GM21367 (cell line): ENCODE measurements at regions not wholly inside any gene's neighbourhood (a gene's known extent, or its start where the extent isn't known, plus 50 kb on each side); places are given as distances from the start of the nearest gene placed in this dataset.

Source experiments
- ATAC-seq: cut with Tn5 transposase; IDR thresholded peaks from one replicate; pipeline ENCODE4 v1.9.1; 2021; ENCODE audit not compliant: unreplicated experiment

DNA sequence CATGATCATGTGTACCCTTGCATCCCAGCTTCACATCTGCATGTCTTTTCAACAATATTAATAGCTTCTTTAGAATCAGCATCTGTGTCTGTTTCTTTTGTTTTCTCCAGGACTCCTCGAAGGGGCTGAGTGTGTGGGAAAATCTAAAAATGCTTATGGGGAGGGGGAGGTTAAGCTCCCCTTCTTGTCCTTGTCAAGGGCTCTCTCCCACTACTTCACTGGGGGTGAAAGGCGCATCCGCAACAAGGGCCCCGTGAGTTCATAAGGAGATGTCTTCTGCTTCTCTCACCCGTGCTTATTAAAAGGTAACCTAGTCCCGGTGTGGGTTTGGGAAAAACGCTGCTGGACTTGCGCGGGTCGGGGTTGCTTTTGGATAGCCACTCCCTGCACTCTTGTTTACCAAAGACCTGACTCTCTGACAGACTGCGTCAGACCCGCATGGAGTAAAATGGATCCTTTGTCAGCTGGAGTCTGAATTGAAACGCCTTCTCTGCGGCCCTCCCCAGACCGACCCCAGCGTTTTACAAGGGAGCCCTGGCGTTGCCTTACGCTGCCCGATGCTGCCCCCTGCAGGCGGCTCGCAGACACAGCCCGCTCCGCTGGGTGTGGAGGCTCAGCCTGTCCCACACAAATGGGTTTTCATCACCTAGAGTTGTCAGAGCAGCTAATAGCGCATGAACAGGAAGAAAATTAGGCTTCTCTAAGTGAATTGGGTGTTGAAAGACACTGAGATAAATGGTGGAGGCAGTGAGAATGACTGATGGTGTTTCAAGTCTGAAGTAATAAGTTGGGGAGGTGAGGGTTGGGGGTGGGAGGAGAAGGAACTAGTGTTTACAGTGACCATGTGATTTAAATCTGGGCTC, 53.8 kb downstream of the IER5 start:
- peak; percentile 63 for ATAC-seq

DNA sequence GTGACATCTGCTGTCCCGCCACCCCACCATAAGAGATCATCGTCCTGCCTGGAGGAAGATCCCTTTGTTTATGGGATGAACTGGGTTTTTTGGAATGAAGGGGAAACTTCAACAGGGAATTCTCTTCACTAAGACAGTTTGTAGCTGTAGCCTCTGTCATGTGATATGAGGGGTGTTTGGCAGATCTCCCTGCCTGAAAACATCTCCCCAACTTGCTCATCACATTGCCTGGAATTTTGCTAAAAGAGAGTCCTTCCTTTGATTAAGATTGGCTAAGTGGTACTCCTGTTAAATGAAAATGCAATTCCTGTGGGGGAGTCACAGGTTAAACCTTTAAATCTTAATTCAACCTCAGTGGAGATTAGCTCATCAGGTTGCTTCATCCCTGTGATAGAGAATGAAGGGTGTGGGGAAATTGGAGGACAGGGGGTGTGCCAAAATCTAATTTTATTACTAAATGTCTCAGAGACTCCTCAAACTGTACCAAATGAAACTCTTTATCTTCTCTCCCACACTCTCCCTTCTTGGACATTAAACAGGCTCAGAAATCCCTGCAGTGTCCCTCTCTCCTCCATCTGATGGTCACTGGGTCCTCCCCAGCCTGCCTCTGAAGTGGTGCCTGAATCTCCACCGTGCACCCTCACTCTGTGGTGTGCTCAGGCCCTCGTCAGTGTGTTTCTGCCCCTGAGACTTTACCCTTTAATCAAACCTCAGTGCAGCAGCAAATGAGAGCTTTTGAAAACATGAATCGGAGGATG, 54.8 kb downstream of the IER5 start:
- ATAC-seq, result no peak

DNA sequence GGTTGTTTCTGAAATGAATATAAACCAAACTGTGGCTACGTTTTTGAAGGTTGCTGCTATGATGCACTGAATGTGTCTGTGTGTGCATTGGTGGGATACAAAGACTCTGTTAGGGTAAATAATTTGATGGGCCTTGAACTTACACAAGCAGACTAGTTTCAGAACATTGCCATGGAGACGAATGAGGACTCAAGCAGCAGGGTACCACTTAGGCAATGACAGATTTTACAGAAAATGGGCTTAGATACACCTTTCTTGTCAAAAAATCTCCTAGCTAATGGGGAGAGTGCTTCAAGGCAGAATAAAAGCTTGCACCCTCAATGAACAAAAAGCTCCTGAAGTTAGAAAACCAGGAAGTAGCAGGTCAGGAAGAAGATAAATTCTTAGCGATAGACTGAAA, 55.7 kb downstream of the IER5 start:
- ATAC-seq, result no peak

DNA sequence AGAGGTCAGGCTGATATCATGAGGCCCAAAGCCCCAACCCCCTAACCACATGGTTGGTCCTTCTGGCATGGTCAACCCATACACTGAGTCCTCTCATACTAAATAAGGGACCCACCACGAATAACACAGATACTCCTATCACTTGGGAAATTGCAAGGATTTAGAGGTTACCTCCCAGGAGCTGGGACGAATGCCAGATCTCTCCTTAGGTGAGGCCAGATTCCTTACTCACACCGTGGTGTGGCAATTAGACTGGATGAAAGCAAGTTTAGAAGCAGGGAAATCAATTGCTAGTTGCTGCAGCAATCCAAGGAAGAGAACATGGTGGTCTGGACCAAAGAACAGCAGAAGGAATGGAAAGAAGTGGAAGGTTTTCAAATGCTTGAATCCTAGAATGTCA, 60.1 kb downstream of the IER5 start:
- no peak for ATAC-seq

DNA sequence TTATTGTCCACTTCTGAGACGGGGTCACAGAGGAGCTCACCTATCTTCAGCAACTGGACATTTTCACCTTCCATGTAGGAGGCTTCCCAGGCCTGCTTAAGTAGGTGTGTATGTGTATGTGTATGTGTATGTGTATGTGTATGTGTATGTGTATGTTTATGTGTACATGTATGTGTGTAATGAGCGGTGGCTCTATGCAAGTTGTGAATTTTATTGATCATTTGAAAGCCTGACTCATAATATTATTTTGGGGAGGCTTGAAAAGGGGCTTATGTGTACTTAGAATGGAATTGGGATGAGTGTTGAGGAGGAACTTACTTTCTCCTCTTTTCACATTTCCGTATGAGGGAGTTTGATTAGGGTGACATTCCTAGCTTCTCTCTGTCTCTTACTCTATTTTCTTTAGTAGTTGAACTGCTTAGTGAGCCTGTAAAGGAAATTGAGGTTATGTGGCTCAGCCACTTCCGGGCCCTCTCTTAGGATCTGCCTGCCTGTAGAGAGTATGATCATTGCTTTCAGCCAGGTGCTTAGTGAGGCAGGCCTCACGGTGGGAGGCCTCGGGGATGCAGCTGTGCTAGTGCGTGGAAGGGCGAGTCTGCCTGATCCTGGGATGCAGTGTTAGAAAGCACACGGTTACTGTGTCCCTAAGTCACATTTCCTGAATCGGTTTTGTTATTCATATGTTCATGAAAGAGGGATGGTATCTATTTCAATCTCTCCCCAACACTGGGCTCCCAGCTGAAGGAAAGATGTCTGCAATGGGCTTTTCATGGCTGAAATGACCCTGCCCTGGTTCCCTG, 61.0 kb downstream of the IER5 start:
- ATAC-seq, result peak; percentile 68

DNA sequence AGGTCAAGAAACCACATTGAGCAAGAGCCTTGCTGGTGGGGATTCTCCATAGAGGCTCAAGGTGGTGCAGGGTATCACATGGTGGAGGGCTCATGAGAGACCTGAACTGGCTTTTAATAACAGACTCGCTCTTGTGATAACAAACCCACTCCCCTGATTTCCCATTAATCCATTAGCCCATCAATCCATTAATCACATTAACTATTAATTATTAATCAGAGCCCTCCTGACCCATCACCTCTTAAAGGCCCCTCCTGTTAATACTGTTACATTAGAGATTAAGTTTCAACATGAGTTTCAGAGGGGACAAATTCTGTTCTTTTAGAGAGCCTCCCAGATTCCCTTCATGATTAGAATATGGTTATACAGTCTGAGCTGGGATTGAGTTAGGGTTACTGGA, 61.8 kb downstream of the IER5 start:
- no peak for ATAC-seq

DNA sequence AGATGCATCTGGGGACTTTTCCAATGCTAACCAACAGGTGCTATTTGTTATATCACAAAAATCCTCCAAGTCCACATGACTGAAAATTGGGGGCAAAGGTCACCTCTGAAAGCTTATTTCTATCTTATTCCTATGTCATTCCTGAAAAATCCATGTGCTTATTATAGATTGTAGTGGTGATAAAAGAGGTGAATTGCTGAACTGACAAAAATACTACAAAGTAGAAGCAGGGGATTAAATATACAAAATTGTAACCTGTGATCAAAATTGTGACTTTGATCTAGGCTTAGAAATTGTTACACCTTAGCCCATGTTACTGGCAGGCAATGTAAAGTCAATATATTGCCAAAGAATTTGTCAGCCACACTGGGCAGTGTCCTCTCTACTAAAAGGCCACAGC, 62.3 kb downstream of the IER5 start:
- ATAC-seq, result no peak

DNA sequence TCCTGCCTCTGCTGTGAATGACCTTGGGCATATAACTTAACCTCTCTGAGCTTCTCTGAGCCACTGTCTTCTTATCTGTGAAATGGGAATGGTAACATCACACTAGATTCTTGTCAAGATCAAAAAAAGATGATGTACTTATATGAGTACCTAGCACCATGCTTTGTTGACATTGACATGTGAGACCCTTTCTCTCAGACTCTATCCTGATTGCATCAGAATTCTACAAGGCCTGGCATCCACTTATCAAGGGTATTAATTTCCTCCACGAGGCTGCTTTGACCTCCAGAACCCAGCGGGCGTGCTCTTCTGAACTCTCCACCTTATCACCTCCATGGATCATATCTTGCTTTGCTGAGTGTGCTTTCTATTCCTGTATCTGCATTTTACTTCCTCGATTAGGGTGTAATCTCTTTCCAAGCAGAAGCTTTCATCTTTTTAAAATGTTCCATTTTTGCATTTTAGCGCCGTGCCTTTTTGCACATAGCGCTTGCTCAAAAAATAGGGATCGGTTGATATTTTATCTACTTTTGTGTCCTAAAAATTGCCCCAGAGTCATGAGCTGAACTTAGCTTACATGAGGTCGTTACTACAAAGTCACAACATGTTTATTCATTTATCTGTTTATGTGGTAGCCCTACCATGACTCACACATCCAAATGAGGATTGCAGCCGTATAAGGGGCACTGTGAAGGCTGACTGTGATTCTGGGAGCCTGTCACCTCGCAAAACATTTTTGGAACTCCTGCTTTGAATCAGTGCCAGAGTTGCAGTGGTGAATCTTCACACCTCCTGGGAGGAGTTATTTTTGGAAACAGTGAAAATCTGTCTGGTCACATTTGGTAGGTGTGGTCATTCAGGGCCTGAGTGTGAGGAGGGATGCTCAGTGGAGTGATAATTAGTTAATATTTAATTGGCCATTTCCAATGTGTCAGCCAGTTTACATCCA, 63.2 kb downstream of the IER5 start:
- no peak for ATAC-seq

DNA sequence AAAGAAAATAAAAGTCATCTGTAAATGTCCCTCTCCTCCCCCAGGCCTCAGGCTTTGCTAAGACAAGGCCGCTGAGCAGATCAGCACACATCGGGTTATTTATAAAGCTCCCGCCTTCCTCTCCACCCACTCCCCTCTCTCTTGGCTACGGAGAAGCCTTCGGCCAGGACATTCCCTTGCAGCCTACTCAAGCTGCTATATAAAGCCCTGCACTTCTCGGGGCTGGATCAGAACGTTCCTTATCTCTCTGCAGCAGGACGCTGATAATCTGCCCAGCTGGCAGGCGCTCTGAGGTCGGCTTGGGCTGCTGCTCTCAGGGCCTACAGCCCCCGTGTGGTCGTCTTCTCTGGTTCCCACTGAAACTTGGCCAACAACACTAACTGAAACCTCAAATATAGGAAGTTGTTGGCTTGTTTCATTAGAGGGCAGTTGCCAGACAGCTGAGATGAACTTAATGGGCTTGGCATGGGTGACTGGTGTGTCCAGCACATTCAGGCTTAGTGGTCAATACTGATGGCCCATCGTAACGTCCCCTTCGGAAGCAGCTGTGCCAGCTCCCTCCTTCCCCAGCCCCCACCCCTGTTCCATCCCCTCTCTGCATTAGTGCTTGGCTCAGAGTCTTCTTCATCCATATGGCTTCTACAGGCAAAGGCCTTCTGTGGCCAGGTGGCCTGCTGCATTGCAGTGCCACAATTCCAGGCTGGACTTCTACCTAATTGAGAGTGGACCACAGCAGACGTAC, 64.6 kb downstream of the IER5 start:
- peak; percentile 77 for ATAC-seq

DNA sequence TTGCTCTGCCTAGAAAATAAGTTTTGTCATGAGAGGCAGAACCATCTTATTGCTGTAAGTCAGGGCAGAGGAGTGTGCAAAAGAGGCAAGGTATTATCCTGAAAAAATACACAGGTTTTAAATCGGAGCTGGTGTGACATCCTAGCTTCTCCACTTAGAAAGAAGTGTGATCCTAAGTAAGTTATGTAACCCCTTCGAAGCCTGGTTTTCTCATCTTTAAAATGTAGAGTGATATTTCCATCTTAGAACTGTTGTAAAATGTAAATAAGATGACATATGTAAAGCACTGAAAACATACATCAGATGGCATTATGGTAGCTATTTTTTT, 65.1 kb downstream of the IER5 start:
- no peak for ATAC-seq

DNA sequence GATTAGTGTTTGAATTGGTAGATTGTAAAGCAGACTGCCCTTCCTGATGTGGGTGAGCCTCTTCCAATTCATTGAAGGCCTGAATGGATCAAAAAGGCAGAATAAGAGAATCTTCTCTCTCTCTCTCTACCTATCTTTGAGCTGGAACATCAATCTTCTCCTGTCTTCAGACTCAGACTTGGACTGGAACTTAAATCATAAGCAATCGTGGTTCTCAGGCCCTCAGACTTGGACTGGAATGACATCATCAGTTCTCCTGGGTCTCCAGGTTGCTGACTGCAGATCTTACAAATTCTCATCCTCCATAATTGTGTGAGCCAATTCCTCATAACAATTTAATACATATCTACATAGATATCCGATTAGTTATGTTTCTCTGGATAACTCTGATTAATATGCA, 66.8 kb downstream of the IER5 start:
- ATAC-seq, result no peak

DNA sequence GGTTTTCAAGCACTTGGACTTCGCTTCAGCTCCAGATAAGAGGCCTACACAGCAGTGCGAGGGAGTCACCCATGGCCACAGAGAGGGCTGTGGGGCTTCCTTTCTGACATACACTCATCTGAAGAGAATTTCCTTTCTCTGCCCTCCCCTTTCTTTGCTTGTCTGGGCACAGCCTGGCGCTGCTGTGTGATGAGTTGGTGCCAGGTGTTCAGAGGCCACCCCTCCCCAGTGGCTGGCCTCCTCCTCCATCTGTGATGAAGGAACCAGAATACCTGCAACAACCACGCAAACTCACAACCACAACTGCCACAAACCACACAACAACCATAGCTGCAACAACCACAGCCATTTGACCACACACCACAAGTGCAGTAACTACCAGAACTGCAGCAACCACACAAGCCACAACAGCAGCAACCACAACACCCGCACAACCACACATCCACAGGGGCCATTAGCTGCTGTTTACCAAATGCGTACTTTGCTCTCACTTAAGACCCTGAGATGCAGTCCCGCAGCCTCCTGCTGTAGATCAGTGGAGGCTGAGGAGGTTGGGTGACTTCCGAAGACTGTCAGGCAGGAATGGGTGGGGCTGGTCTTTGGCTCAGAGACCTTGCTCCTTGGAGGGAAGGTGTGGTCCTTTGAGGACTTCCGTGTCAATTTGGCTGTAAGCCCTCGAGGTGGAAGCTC, 71.1 kb downstream of the IER5 start:
- no peak for ATAC-seq

DNA sequence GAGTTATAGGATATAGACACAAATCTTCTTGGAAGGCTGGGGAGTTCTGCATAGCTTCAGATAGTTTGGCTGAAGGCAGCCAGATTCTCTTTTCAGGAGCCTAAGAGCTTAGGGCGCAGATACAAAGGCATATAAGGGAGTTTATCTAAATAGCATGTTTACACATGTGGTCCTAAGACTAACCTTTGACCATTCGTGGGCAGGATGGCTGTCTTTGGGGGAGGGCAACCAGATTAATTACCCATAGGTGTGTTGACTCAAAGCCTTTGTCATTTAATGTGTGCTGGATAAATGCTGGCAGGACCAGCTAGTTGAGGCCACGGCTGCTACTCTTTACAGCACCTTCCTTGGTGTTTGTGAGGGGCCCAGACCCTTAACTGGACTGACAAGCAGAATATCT, 71.8 kb downstream of the IER5 start:
- ATAC-seq, result no peak

DNA sequence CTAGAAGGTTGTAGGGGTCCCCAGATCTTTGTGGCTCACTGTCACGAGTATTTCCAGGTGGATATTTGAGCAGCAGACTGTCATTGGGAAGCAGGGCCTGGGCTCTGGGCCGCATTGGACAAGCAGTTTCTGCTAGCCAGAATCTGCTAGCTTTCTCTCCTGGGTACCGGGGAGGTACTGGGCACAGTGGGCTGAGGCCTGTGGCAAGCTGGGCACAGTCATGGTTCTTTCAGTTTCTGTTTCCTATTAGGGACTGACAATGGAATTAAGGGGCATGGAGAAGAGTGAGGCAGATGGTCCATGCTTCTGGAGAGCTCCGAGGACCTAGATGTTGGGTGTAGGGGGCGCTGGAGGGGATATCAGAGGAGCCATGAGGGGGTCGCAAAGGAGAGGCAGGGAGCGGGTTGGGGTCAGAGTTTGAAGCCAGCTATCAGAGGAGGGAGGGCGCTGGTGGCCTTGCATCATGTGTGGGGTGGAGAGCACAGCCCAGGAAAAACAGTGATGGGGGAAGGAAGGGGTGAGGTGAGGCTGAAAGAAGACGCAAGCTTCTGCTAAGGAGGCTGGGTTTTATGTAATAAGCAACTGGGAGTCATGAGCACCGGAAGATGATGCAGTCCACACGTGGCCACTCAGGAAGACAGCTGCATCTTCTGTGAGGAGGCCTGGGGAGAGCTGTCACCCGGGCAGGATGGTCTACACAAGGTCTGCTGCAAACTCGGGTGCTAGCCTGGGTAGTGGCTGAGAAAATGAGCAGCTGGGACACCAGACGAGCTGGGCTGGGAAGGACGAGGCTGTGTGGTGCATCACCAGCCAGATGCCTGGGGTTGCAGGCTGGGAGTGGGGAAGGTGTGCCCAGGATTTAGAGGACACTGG, 72.7 kb downstream of the IER5 start:
- no peak for ATAC-seq

DNA sequence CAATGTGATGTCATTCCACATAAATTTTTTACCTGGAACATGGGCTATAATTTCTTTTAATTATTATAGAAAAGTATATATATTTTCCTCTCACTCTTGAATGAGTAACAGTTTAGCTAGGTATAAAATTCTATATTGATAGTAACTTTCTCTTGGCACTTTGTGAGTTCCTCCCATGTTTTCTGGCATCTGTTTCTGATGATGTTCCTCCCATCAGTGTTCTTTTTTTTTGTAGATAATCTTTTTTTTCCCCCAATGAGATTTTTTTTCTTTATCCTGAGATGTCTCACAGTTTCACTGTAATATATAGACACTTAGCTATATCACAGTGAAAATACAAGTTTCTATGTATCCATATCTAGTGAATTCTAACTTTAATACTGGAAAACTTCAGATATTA, 75.2 kb downstream of the IER5 start:
- ATAC-seq, result no peak

DNA sequence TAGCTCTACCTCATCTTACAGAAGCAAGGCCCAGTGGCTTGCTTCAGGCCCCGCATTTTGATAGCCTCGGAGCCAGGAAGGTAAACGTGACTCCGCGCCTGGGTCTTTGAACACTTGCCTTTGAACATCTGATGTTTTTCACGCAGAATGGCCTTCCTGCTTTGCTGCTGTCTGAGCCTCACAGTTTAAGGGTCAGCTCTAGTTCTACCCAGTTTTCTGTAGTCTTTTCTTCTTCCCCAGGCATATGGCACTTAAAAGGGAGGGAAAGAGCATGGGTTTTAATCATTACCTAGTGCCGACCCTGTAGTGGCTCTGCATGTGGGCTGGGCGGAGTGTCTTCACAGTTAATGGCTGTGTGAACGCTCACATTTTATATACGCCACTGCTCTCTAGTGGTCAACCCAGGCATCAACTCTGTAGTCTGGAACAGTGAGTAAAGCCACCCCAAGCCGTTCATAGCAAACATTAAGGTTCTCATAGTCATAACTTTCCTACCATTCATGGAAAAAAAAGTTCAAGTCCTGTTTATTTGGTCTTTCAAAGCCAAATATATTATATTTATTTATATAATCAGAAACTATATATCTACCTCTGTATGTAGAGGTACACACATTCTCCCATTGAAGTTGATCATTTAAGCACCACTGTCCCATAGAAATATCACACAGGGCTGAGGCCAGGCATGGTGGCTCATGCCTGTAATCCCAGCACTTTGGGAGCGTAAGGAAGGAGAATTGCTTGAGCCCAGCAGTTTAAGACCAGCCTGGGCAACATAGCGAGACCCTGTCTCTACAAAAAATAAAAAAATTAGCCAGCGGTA, 78.1 kb downstream of the IER5 start:
- ATAC-seq, result peak; percentile 92

DNA sequence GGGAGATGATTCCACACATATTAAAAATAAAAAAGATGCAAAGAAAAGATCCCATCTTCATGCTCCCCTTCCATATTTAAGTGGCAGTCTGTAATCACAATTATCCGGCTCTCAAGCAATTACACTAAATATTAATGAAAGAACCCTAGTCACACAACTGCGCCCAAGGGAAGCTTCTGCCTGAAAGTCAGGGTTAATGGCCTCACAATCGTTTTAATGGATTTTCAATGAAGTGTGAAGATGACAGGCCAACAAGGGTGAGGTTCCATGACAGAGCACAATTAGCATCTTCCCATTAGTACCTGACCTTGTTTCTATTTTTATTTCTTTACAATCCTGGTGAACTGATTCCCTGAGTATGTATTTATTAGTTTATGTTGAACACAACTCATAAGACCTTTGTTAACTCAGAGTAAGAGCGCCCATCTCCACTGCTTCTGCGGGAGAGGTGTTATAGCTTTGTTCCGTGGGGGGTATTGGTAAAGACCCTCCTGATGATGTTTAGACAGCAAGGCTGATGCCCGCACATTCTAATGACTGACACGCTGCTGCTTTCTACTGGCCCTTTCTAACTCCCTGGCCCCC, 80.9 kb downstream of the IER5 start:
- ATAC-seq, result no peak
